ENCODE measurements at regions not wholly inside any gene's neighbourhood (a gene's known extent, or its start where the extent isn't known, plus 50 kb on each side); places are given as distances from the start of the nearest gene placed in this dataset.
A peak's percentile ranks its signal among the peaks of the same experiment; 100 is the strongest.

DNA sequence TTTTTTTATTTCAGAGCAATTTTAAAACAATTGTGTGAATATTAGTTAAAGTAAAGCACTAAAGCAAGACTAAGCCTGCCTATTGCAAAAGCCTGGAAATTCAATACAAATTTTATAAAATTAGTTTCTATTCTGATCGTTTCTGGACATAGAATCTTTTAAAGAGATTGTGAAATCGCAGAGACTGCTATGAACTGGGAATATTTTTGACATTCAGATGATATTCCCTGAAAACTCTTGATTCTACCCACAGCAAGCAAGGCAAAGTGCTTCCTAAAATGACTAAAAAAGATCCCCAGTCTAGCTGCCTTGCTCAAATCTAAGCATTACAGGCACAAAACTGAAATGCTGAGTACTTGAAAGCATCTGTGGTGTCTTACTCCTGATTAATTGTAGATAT lies 187.6 kb upstream of the CEP162 start:
- no peak for DNase-seq

- no peak for DNase-seq
These were observed 187.1 kb upstream of the CEP162 start for GRCh38 chr6:84414531-84414930.

DNA sequence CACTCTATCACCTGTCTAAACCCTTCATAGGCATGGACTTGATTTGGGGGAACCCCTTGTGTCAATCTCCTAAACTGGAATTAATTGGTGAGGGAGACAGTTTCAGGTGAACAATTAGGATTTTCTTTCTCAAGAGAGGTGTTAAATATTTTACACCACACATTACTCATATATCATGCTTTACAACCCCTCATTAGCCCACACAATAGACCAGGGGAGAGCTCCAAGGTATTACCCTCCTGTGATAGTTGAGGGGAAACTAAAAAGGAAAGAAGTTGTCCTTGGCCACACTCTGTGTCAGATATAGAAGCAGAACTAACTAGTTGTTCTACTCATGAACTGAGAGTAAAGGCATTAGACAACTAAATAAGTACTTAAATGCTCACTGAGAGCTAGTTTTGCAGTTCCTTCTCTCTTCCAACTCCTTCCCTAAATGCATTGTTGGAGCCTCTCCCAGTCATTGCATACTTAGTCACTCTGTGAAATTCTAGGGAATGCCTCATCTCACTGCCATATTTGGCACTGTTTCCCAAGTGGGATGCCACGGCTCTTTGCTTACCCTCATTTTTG lies 183.7 kb upstream of the CEP162 start:
- peak; percentile 81 for DNase-seq

DNA sequence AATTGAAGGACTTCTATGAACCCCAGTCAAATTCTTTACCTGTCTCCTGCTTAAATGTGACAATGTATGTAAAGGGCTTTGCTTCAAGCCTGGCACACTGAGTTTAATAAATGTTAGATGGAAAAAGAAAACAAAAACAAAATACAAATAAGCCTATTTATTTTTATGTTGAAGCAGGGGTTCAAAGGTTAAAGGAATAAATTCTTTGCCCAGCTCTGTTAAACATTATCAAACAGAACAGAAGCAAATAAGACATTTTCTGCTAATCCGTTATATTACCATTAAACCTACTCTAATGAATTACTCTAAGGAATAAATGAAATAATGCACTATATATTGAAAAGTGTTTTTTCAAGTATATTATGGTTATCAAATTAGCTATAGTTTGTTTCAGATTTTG lies 182.5 kb upstream of the CEP162 start:
- no peak for DNase-seq

DNA sequence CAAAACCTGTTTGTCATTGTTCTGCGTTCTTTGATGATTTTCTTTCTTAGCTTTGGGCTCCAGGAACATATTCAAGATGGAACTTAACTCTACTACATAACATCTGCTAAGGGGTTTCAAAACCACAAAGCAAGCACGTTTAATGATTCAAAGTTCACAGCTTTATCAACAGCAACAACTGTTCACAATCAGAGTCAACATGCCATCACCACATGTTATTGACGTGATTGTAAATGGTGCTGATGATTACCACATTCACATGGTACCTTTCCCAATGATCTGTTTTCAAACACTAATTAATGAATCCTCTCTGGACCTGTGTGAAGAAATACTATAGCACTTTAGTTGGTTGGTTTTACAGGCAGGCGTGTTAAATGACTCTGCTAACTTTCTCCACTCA lies 180.6 kb upstream of the CEP162 start:
- DNase-seq: no peak

- no peak for DNase-seq
These were observed 176.1 kb upstream of the CEP162 start for GRCh38 chr6:84403545-84403944.

DNA sequence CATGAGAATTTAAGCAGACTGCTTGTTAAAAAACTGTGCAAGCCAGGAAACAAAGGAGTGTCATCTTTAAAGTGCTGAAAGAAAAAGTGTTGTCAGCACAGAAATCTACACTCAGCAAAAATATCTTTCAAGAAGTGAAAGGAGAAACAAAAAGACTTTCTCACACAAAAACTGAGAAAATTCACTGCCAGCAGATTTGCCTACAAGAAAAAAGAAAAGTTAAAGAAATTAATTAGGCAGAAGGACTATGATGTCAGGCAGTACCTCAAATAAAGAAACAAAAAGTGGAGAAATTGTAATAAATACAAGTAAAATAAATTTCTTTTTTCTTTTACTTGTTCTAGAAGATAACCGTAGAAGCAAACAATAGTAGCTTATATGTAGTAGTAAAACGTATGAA lies 171.6 kb upstream of the CEP162 start:
- no peak for DNase-seq

DNA sequence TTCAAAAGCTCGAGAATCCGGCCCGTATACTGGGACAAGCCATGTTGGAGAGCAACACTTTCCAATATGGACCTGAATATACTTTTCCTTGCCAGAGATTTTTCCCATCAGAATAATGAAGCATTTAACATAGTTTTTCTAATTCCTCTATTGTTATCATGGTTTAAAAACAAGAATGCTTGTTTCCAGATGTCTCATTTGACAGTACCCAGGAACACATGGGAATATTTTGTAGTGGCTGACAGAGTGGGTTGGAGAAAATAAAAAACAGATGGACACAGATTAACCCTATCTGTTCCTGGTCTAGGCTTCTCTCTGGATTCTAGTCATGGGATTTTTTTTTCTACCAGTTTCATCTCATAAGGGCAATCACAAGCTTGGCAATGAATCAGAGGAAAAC lies 164.8 kb upstream of the CEP162 start:
- no peak for DNase-seq

DNA sequence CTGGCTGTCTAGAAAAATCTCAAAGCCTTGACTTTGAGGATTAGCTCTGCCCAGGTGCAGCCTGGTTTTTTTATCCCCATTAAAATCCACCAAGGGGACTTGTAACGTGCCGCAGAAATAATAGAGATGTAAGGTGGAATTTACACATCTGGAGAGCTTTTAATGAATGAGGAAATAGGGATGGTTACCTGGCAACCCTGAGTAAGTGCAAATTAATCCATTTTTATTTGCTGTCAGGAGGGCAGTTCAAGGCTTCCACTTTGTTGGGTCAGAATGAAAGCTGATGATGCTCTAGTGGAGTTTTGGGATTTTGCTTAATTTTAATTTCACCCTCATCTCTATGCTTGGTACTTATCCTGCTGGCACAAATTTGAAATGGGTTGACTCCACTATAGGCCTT lies 163.4 kb upstream of the CEP162 start:
- DNase-seq: no peak

- no peak for DNase-seq
These were observed 162.9 kb upstream of the CEP162 start for GRCh38 chr6:84390334-84390733.

DNA sequence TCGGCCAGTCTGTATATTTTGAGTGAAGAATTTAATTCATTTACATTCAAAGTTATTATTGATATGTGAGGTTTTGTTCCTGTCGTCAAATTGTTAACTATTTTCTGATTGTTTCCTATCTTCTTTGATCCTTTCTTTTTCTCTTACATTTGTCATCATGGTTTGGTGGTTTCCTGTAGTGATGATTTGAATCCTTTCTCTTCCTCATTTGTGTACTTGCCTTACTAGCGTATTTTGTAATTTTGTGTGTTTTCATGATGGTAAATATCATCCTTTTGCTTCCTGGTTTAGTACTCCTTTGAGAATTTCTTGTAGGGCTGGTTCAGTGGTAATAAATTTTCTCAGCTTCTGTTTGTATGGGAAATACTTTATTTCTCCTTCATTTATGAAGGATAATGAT lies 151.7 kb upstream of the CEP162 start:
- DNase-seq: no peak

GRCh38 chr6:84372290-84372689 lies 144.8 kb upstream of the CEP162 start:
- no peak for DNase-seq

DNA sequence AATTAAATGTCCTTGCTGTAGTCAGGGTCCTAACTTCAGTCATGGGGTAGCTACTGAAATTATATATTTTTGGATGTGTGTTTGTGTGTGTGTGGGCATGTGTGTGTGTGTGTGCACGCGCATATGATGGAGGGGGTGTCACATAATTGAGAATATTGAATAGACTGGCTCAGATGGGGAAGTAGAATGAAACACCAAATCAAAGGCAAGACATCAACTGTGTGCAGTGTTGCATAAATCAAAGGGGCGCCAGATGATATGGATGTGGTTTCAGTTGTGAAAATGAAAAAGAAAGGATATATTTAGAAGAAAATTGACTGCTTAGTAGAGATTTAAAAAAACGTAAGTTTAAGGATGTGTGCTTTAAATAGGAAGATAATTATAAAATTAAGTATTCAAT lies 144.2 kb upstream of the CEP162 start:
- no peak for DNase-seq

- DNase-seq: no peak
These were observed 134.9 kb upstream of the CEP162 start for GRCh38 chr6:84362193-84362821.

GRCh38 chr6:84361372-84362192 lies 134.1 kb upstream of the CEP162 start:
- no peak for DNase-seq

- DNase-seq: no peak
These were observed 132.6 kb upstream of the CEP162 start for GRCh38 chr6:84360039-84360438.

DNA sequence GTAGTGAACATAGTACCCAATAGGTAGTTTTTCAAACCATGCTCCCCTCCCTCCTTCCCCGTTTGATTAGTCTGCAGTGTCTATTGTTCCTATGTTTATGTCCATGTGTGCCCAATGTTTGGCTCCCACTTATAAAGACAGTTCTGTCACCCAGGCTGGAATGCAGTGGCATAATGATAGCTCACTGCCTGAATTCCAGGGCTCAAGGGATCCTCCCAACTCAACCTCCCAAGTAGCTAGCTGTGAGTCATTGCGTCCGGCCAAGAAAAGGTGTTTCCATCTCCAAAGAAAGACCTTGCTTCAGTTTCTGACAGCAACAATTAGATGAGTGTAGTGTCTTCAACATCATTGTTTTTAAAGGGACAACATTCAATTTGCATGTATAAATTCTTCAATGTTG lies 131.1 kb upstream of the CEP162 start:
- no peak for DNase-seq

- no peak for DNase-seq
These were observed 130.2 kb upstream of the CEP162 start for GRCh38 chr6:84357631-84358030.

- no peak for DNase-seq
These were observed 129.5 kb upstream of the CEP162 start for GRCh38 chr6:84356907-84357306.

DNA sequence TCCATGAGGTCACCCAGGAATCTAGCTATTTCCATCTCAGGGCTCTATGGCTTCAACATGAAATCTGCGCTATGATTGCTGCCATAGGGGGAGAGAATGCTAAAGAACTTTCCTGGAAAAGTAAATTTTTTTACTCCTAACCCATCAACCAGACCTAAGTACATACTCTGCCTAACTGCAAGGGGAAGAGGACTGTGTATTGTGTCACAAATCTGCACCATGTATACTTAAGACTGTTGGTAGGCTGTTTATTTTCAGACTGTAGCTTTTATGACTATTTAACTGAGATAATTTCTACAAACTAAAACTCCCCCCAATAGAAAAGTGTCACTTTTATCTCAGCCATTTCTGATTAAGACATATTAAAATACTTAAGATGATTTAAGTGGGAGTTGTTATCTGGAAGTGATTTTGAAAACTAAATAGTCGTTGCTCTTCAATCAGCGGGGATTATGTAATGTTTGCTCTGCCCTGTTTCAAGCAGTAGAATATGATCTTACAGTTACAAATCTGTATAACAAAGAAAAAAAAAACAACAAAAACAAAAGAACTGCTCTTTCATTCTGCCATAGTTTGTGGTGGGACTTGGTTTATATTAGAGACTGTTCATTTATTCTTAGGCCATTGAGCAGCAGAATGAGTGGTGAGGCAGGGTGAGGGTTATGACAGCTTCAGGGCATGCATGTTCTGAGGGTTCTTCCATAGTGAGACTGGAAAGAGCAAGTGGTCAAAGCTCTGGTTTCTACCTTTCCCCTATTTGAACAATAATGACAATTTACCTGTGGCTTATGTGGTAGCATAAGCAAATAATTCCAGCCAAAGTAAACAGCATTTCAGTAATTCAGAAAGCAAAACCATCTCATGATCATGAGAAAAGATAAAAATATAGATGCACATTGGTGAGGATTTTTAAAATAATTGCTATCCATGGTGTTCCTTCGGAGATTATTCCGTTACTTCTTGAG lies 126.3 kb upstream of the CEP162 start:
- DNase-seq: no peak

- no peak for DNase-seq
These were observed 123.0 kb upstream of the CEP162 start for GRCh38 chr6:84350397-84350796.

DNA sequence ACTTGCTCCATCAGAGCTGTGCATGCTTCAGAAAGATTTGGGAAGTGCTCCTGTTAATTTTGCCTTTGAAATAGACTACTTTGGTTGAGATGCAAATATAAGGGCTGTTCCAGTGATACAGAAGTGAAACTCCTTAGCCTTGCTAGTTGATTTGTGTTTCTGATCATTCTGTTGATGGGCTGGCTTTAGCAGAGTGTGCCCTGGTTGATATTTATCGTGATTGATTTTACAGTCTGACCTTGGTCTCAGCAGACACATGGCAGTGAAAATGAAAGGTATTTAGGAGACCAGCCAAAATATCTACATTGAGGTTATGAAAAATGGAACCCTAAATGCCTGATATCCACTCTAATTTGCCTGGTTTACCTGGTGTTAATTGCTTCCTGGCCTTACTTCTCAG lies 122.1 kb upstream of the CEP162 start:
- no peak for DNase-seq

DNA sequence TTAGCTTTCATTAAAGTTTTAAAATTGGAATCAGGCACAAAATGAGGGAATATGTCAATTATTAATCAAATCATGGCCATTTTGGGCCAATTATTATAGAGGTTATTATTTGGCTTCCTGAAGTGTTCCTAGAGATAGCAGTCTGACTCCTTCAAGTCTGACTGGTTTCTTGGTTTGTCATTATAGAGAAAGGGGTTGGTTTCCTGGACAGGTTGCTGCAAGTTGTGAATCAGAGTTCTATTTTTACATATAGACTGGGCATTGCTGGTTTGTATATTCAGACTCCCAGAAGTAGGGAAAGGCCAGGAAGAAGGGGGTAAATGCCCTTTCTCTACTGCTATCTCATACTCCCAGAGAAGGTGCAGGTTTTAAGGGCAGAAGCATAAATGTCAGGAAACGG lies 121.4 kb upstream of the CEP162 start:
- no peak for DNase-seq

Data from EL (cell line).